Left colon (tissue), 2 donors: ENCODE measurements at regions not wholly inside any gene's neighbourhood (a gene's known extent, or its start where the extent isn't known, plus 50 kb on each side); places are given as distances from the start of the nearest gene placed in this dataset.

Experiments used
- ATAC-seq: fragments of 200-7000 bp; cut with Tn5 transposase; one replicate; pipeline ENCODE4 v1.9.1; 2020; ENCODE audit warnings: mild to moderate bottlenecking, moderate library complexity
- DNase-seq, 2 donors: peaks; one replicate each; pipeline ENCODE4 v3.0.0-alpha.2; 2020
- intact Hi-C, 2 donors: fragments of 100-400 bp; cut with DNase I in 1 of 2; cut with micrococcal nuclease in 1 of 2; formaldehyde crosslinking; loops; one replicate each; pipeline versions ENCODE4 v1.11.2 to v1.14.0; 2022; cut with DNase I, micrococcal nuclease
- donor health status: DM: no; HTN: no; CAD: no.
- donor health status: DM: yes; HTN: yes; CAD: no.

DNA sequence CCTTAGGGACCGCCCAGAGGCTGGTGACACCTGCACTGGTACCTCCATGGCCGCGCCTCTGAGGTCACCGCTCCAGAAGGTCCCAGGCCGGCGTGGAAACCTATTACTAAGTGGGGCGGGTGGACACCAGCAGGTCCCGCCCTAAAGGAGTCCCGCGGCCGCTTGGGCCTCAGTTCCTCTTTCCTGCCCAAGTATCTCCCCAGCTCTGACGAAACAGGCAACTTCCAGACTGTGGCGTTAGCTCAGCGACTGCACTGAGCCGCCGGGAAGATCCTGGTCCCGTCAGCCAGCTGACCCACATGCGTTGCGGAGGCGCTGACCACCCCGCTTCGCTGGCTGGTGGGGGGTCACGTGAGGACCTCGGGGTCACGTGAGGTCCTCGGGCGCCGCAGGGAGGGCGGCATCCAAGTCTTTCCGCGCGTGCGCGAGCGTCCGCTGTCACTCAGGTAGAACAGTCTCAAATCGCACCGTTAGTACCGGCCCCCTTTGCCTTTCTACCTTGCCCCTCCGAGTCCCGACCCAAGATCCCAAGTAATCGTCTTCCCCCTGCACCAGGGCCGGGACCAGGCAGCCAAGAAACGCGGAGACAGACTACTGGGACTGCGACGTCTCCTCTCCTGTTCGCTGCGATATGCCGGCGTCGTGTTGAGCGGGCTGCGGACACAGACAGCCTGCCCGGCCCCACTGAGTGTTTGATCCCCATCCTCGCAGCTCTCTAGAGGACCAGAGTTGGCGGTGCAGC is 53.7 kb upstream of the KDM4C start:
- intact Hi-C loops = no loop called here
- ATAC-seq (peak; percentile 93), DNase-seq (peak; percentile 84 to 88)

DNA sequence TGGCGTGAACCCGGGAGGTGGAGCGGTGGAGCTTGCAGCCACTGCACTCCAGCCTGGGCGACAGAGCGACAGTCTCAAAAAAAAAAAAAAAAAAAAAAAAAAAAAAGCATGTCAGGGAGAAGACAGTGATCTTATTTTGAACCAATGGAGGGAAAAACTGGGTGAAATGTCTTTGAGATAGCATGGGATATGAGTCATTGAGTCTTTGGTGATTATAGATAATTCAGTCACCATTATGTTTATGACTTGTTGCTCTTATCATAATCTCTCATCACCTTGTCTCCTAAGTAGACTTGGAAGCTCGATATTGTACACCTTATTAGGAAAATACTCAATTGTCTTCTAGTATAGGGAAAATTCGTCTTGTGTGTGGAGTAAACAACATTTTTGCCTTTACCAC is 55.1 kb upstream of the KDM4C start:
- ATAC-seq = no peak

GRCh38 chr9:6696178-6696577 is 50.6 kb upstream of the GLDC start:
- intact Hi-C loops = no loop called here
- DNase-seq (peak in 1 of 2 donors; percentile 12), ATAC-seq (no peak)

More for the DNA sequence above, 55.1 kb upstream of the KDM4C start:
- intact Hi-C loops = no loop called here
- DNase-seq = no peak

DNA sequence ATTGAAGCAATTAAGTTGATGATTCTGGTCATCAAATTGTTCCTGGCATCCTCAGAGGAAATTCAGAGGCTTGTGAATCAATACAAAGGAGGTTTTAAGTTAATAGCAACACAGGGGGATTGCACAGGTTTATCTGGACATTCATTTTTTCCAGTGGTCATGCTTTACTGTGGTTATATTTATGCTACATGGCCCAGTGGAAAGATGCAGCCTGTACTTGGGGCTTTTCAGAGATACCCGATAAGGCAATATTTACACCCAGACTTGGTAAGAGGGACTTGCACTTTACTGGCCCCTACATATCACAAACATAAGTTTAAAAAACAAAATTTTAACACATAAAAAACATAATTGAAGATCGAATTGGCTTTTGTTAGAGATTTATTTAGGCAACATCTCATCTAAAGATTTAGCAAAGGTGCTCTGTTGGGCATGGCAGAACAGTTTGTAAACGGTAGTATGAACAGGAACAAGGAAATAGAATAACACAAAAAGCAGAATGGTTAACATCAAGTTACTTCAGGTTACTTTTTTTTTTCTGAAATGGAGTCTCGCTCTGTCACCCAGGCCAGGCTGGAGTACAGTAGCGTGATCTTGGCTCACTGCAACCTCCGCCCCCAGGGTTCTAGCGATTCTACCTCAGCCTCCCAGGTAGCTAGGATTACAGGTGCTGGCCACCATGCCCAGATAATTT is 49.7 kb upstream of the GLDC start:
- ATAC-seq (peak; percentile 85), DNase-seq (peak in 1 of 2 donors; percentile 6)
- intact Hi-C loops = no loop called here
